ENCODE measurements at regions not wholly inside any gene's neighbourhood (a gene's known extent, or its start where the extent isn't known, plus 50 kb on each side); places are given as distances from the start of the nearest gene placed in this dataset.

- H3K9me3 ChIP-seq: peaks cover 0 to 15% (median 3%) of the 10 kb centered on the region in 4 donors
- TF ChIP-seq POLR2AphosphoS5 (IDR thresholded peaks at IDR 0.05): no peak
- TF ChIP-seq CTCF (IDR thresholded peaks at IDR 0.05): no peak
- no peak for TF ChIP-seq EP300 (IDR thresholded peaks at IDR 0.05)
- TF ChIP-seq POLR2A (IDR thresholded peaks at IDR 0.05): no peak
- 93% methylated on average over 5 of the region's 5 CpGs for WGBS, 2 donors
- no peaks in the 10 kb centered on the region for H3K4me1 ChIP-seq
- no peaks in the 10 kb centered on the region for H3K27me3 ChIP-seq
- H3K36me3 ChIP-seq: no peaks in the 10 kb centered on the region
- DNase-seq: no peak
- intact Hi-C loops (cut with DNase I): no loop called here
- no peak overlapping the region for H3K27ac ChIP-seq
- no peak overlapping the region for H3K4me3 ChIP-seq
Measured at GRCh38 chr6:14265049-14266021, 147.8 kb downstream of the CD83 start.

- TF ChIP-seq EP300 (IDR thresholded peaks at IDR 0.05) (no peak), POLR2A (IDR thresholded peaks at IDR 0.05) (no peak), POLR2AphosphoS5 (IDR thresholded peaks at IDR 0.05) (no peak), CTCF (IDR thresholded peaks at IDR 0.05) (no peak)
- 68 to 81% methylated on average over 2 of the region's 2 CpGs for WGBS, 2 donors
- DNase-seq: no peak
- intact Hi-C loops (cut with DNase I): no loop called here
- Histone ChIP-seq H3K27ac (no peak overlapping the region), H3K27me3 (no peaks in the 10 kb centered on the region), H3K4me1 (no peaks in the 10 kb centered on the region), H3K4me3 (no peak overlapping the region), H3K9me3 (peaks cover 0 to 13% (median 3%) of the 10 kb centered on the region in 4 donors), H3K36me3 (no peaks in the 10 kb centered on the region)
Measured at GRCh38 chr6:14266266-14266665, 148.7 kb downstream of the CD83 start.

- Histone ChIP-seq H3K27me3 (no peaks in the 10 kb centered on the region), H3K4me1 (no peaks in the 10 kb centered on the region), H3K27ac (no peak overlapping the region), H3K36me3 (no peaks in the 10 kb centered on the region), H3K4me3 (no peak overlapping the region), H3K9me3 (peaks cover 0 to 9% (median 3%) of the 10 kb centered on the region in 4 donors)
- WGBS, 2 donors: 95 to 96% methylated on average over 9 of the region's 9 CpGs
- intact Hi-C loops (cut with DNase I): no loop called here
- TF ChIP-seq POLR2A (IDR thresholded peaks at IDR 0.05): no peak
- no peak for TF ChIP-seq CTCF (IDR thresholded peaks at IDR 0.05)
- no peak for TF ChIP-seq EP300 (IDR thresholded peaks at IDR 0.05)
- no peak for TF ChIP-seq POLR2AphosphoS5 (IDR thresholded peaks at IDR 0.05)
- DNase-seq: no peak
Measured at GRCh38 chr6:14267885-14268660, 150.5 kb downstream of the CD83 start.

GRCh38 chr6:14269436-14269835, 151.9 kb downstream of the CD83 start:
- no peak for DNase-seq
- intact Hi-C loops (cut with DNase I): no loop called here
- Histone ChIP-seq H3K9me3 (no peaks in the 10 kb centered on the region), H3K36me3 (no peaks in the 10 kb centered on the region), H3K4me3 (no peak overlapping the region), H3K27ac (no peak overlapping the region), H3K27me3 (no peaks in the 10 kb centered on the region), H3K4me1 (no peaks in the 10 kb centered on the region)
- WGBS, 2 donors: 35 to 84% methylated on average over 2 of the region's 2 CpGs
- TF ChIP-seq CTCF (IDR thresholded peaks at IDR 0.05) (no peak), EP300 (IDR thresholded peaks at IDR 0.05) (no peak), POLR2A (IDR thresholded peaks at IDR 0.05) (no peak), POLR2AphosphoS5 (IDR thresholded peaks at IDR 0.05) (no peak)

Measured in sigmoid colon (tissue), 6 donors.